ENCODE measurements at regions not wholly inside any gene's neighbourhood (a gene's known extent, or its start where the extent isn't known, plus 50 kb on each side); places are given as distances from the start of the nearest gene placed in this dataset.

- peaks cover 5% of the 10 kb centered on the region for H3K36me3 Mint-ChIP-seq
- no peaks in the 10 kb centered on the region for H3K27me3 Mint-ChIP-seq (ENCODE audit: low read depth)
- no peak for TF ChIP-seq CTCF (IDR thresholded peaks at IDR 0.05; ENCODE audit: unreplicated experiment)
- H3K9me3 Mint-ChIP-seq, result peaks cover 27% of the 10 kb centered on the region
- H3K4me1 Mint-ChIP-seq, result peaks cover 6% of the 10 kb centered on the region
- no peak overlapping the region for H3K4me3 Mint-ChIP-seq
- no peak for DNase-seq (ENCODE audit: low spot score in 2 of 2, unreplicated experiment in 2 of 2)
- no peak overlapping the region for H3K27ac Mint-ChIP-seq
These were observed 278.4 kb upstream of the SPRED2 start for GRCh38 chr2:65710779-65711295.

- H3K4me3 Mint-ChIP-seq, result no peak overlapping the region
- peaks cover 32% of the 10 kb centered on the region for H3K9me3 Mint-ChIP-seq
- TF ChIP-seq CTCF (IDR thresholded peaks at IDR 0.05; ENCODE audit: unreplicated experiment), result no peak
- H3K36me3 Mint-ChIP-seq, result peaks cover 5% of the 10 kb centered on the region
- H3K4me1 Mint-ChIP-seq, result peaks cover 6% of the 10 kb centered on the region
- no peaks in the 10 kb centered on the region for H3K27me3 Mint-ChIP-seq (ENCODE audit: low read depth)
- no peak overlapping the region for H3K27ac Mint-ChIP-seq
- no peak for DNase-seq (ENCODE audit: low spot score in 2 of 2, unreplicated experiment in 2 of 2)
These were observed 278.0 kb upstream of the SPRED2 start for GRCh38 chr2:65710356-65710755.

- Mint-ChIP-seq H3K4me3 (no peak overlapping the region), H3K4me1 (no peaks in the 10 kb centered on the region), H3K27me3 (ENCODE audit: low read depth) (no peaks in the 10 kb centered on the region), H3K9me3 (peaks cover 35% of the 10 kb centered on the region), H3K36me3 (peaks cover 5% of the 10 kb centered on the region), H3K27ac (no peak overlapping the region)
- no peak for DNase-seq (ENCODE audit: low spot score in 2 of 2, unreplicated experiment in 2 of 2)
- no peak for TF ChIP-seq CTCF (IDR thresholded peaks at IDR 0.05; ENCODE audit: unreplicated experiment)
These were observed 275.7 kb upstream of the SPRED2 start for GRCh38 chr2:65708086-65708485.

- H3K4me3 Mint-ChIP-seq, result no peak overlapping the region
- no peak overlapping the region for H3K27ac Mint-ChIP-seq
- H3K36me3 Mint-ChIP-seq, result peaks cover 5% of the 10 kb centered on the region
- peaks cover 5% of the 10 kb centered on the region for H3K4me1 Mint-ChIP-seq
- no peak for TF ChIP-seq CTCF (IDR thresholded peaks at IDR 0.05; ENCODE audit: unreplicated experiment)
- DNase-seq (ENCODE audit: low spot score in 2 of 2, unreplicated experiment in 2 of 2), result no peak
- no peaks in the 10 kb centered on the region for H3K27me3 Mint-ChIP-seq (ENCODE audit: low read depth)
- H3K9me3 Mint-ChIP-seq, result peaks cover 35% of the 10 kb centered on the region
These were observed 274.0 kb upstream of the SPRED2 start for GRCh38 chr2:65706411-65706810.

GRCh38 chr2:65701191-65701590 lies 268.8 kb upstream of the SPRED2 start:
- Mint-ChIP-seq H3K9me3 (peaks cover 11% of the 10 kb centered on the region), H3K36me3 (no peaks in the 10 kb centered on the region), H3K4me3 (no peak overlapping the region), H3K4me1 (peaks cover 13% of the 10 kb centered on the region), H3K27ac (no peak overlapping the region), H3K27me3 (ENCODE audit: low read depth) (no peaks in the 10 kb centered on the region)
- DNase-seq (ENCODE audit: low spot score in 2 of 2, unreplicated experiment in 2 of 2), result no peak
- TF ChIP-seq CTCF (IDR thresholded peaks at IDR 0.05; ENCODE audit: unreplicated experiment), result no peak

- H3K4me3 Mint-ChIP-seq, result no peak overlapping the region
- no peak for DNase-seq (ENCODE audit: low spot score in 2 of 2, unreplicated experiment in 2 of 2)
- H3K27ac Mint-ChIP-seq, result no peak overlapping the region
- no peak for TF ChIP-seq CTCF (IDR thresholded peaks at IDR 0.05; ENCODE audit: unreplicated experiment)
- peaks cover 6% of the 10 kb centered on the region for H3K9me3 Mint-ChIP-seq
- peaks cover 13% of the 10 kb centered on the region for H3K4me1 Mint-ChIP-seq
- no peaks in the 10 kb centered on the region for H3K27me3 Mint-ChIP-seq (ENCODE audit: low read depth)
- no peaks in the 10 kb centered on the region for H3K36me3 Mint-ChIP-seq
These were observed 268.3 kb upstream of the SPRED2 start for GRCh38 chr2:65700720-65701119.

Data from mesothelial cell of epicardium (in vitro differentiated cells).